NAMALWA (cell line): ENCODE measurements at regions not wholly inside any gene's neighbourhood (a gene's known extent, or its start where the extent isn't known, plus 50 kb on each side); places are given as distances from the start of the nearest gene placed in this dataset.

ENCODE experiments used
- DNase-seq: peaks from one replicate; pipeline ENCODE4 v3.0.0-alpha.2; 2015; ENCODE audit warnings: low spot score

DNA sequence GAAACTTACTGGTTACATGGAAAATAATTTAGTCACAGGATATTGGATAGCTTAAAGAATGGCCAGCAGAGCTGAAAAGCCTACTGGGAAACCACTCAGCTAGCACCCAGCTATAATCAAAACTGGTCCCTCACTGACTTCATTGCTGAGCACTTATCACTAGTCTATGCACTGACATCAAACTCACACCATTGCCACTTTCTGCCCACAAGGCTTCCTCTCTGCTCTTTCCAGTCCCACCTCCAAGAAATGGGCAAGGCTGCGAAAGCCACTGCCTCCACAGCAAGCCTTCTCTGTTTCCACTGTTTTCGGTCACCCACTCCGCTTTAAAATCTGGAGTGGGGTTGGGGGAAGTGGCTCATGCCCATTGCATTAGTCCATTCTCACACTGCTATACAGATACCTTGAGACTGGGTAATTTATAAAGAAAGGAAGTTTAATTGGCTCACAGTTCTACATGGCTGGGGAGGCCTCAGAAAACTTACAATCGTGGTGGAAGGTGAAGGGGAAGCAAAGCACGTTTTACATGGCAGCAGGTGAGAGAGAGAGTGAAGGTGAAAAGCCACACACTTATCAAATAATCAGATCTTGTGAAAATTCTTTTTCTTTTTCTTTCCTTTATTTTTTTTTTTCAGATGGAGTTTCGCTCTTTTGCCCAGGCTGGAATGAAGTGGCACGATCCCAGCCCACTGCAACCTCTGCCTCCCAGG is 77.0 kb upstream of the CERS6 start:
- DNase-seq = no peak

DNA sequence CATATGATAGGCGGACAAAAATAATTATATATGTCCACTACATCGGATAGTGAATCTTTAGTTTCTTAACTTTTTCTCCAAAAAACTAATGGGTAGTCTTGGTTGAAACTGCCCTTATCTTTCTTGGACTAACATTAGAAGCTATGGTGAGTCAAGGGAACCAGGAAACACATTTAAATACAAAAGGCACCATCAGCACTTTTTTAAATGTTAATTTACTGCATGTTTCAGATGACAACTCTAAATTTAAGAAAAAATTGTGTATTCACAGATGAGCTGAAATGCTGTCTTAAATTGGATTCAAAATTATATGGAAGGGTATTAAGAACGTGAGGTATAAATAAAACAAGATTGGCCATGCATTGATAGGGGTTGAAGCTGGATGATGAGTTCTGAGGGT is 75.6 kb upstream of the CERS6 start:
- no peak for DNase-seq

DNA sequence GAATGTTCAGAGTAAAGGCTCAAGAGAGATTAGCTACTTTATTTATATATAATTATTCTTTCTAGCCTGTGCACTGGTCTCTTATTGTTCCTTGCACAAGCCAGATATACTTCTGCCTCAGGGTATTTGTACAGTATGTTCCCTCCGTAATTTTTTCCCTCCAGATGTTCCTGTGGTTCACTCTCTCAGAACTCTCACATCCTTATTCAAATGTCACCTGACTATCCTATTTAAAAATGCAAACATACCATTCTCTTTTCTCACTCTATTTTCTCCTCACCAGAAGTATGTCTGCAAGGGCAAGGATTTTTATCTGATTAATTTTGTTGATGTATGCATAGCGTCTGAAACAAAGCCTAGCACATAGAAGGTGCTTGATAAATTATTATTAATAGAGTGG is 64.0 kb upstream of the CERS6 start:
- no peak for DNase-seq

DNA sequence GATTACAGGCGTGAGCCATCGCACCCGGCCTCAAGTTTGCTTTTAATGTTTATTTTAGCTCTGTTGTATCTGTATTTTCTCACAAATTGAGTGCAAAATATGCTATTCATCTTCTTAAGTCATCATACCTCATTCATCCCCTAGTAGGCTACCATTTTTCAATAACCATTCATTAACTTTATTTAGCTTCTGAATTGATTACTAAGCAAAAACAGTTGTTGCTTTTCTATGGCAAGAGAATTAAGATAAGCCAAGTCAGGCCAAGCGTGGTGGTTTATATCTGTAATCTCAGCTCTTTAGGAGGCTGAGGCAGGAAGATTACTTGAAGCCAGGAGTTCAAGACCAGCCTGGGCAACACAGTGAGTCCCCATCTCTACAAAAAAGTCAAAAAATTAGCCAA is 63.3 kb upstream of the CERS6 start:
- no peak for DNase-seq

DNA sequence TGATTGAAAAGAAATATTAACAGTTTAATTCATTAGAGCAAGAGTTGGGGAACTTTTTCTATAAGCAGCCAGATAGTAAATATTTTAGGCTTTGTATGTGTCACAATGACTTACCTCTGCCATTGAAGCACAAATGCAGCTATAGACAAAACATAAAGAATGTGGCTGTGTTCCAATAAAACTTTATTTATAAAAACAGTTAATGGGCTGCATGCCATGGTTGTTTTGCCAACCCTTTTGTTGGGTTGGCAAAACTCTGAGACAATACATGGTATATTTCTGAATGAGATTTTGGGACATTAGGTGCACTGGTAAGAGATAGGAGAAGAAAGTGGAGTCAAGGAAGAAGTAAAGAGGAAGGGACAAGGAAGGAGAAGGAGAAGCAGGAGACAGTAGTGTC is 61.8 kb upstream of the CERS6 start:
- DNase-seq = no peak

DNA sequence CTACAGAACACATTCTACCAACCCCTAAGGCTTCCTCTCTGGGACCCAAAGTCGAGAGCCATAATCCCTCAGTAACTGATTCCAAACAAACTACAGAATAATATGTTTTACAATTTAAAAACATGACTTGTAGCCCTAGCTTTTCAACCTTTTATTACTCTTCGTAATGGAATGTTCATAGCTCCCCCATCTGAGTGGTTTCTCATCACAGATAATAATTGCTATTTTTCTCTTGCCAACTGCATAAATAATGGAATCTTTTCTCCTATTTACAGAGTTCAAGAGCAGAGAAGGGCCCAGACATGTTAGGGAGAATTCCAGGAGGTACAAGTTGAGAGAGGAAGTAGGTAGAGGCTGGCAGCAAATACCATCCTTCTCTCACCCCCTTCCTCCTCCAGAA is 59.9 kb upstream of the CERS6 start:
- no peak for DNase-seq

DNA sequence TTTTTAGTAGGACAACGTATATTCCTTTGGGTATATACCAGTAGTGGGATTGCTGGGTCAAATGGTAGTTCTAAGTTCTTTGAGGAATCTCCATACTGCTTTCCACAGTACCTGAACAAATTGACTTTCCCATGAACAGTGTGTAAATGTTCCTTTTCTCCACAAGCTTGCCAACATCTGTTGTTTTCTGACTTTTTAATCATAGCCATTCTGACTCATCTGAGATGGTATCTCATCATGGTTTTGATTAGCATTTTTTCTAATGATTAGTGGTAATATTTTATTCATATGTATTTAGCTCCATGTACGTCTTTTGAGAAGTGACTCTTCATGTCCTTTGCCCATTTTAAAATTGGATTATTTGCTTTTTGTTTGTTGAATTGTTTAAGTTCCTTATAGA is 58.4 kb upstream of the CERS6 start:
- no peak for DNase-seq

DNA sequence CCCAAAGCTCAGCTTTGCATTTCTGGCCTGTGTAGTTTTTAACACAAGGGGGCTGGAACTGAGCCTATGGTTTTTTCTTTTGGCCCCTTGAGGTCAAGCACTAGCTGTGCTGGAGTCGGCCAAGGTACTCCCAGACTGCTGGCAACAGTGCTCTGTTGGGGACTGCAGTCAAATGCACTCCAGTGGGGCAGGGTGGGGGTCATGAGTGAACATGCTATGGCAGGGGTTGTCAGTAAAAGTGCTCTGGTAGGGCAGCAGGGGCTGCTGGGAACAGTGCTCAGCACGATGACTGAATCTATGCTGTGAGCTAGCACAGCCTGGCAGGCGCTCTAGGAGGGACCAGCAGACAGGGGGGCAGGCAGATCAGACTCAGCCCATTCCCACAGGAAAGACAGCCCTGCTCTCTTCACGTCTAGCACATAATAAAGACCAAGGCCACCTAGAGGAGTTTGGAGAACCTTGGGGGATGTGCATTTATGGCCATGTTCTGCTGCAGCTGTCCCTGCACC is 55.0 kb upstream of the CERS6 start:
- no peak for DNase-seq

DNA sequence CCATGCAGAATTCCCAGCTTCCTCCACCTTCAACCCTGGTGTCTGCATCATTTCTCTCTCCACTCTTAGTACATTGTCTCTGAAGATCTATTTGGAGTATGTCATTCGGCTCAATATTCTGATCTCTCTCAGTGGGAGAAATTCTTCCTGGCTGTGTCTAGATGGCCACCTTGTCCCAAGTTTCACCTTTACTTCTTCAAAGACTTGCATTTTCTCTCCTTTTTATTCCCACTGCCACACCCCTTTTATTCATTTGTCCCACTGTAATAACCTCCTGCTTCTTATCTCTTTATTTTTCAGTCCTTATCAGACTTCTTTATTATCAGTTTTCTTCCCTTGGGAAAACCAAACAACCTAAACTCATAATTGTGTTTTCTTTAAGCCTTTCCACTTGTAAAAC is 54.3 kb upstream of the CERS6 start:
- no peak for DNase-seq

DNA sequence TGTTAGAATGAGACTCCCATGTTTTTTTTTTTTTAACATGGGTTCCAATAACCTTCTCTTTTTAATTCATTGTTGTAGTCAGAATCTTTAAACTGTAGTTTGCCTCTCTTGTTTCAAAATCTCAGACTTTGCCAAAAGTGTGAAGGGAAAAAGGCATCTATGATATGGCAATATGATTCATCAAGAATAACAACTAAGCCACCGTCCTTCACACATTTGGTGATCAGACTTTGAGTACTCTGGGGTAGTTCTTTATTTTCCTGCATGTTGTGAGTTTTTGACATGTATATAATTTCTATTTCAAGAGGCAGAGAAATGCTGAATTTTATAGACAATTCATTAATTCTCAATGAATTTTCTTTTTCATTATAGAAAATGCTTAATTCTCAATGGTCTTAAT is 53.5 kb upstream of the CERS6 start:
- no peak for DNase-seq

DNA sequence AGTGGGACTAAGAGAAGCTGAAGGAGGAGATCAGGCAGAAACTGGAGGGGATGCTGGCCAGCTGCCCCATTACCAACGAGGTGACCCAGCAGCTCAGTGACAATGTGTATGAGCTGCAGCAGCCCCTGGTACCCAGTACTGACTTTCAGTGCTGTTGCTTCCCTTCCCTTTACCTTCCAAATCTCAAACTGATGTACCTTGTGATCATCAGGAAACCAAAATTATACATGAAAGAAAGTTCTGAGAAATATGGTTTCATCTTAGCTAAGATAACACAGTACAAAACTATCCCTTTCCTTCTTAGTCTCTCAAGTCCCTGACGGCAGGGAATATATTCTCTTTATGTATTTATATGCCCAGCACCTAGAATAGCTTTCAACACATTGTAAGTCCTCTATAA is 52.3 kb upstream of the CERS6 start:
- no peak for DNase-seq

DNA sequence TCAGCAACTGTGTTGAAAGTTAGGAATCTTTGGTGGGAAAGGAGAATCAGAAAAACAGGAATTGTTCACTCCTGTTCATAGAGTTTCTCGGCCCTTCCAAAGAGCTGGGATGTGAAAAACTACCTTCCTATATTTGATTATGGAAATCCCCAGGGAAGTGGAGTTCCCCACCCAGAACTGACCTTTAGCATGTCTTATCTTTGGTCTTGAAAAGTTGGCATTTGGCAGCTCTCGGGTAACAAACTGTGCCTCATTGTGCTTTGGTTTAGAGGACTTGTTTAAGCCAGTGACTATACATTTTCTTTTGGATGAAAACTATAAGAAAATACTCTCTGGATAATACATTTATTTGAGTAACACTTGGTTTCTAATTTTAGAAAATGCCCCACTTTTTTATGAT is 51.3 kb upstream of the CERS6 start:
- no peak for DNase-seq
